ENCODE measurements at regions not wholly inside any gene's neighbourhood (a gene's known extent, or its start where the extent isn't known, plus 50 kb on each side); places are given as distances from the start of the nearest gene placed in this dataset.

GRCh38 chr6:150753371-150754064 is 112.0 kb upstream of the MTHFD1L start:
- TF ChIP-seq EZH2 (IDR thresholded peaks at IDR 0.05; ENCODE audit: borderline replicate concordance, control insufficient read depth, low read depth, low read length) (no peak), NR2F1 (conservative IDR thresholded peaks at IDR 0.05) (no peak), USF2 (IDR thresholded peaks at IDR 0.05; ENCODE audit: borderline replicate concordance, low read depth, low read length) (no peak), POLR2AphosphoS5 (IDR thresholded peaks at IDR 0.05; ENCODE audit: low read length) (no peak), POLR2A (IDR thresholded peaks at IDR 0.05; ENCODE audit: low read depth, low read length) (no peak), CTCF (IDR thresholded peaks at IDR 0.05 in 2 of 3, conservative IDR thresholded peaks at IDR 0.05 in 1 of 3; ENCODE audit: control insufficient read depth in 2 of 3, extremely low read depth in 1 of 3, insufficient read depth in 1 of 3, low read depth in 3 of 3, low read length in 3 of 3) (no peak), EP300 (IDR thresholded peaks at IDR 0.05; ENCODE audit: borderline replicate concordance in 1 of 2, control insufficient read depth in 1 of 2, low read depth in 2 of 2, low read length in 2 of 2) (no peak), MXI1 (IDR thresholded peaks at IDR 0.05; ENCODE audit: low read depth, low read length) (no peak), RAD21 (IDR thresholded peaks at IDR 0.05; ENCODE audit: insufficient read depth, low read depth, low read length) (no peak), ZNF274 (IDR thresholded peaks at IDR 0.05; ENCODE audit: insufficient read depth, insufficient read length) (no peak), RFX5 (IDR thresholded peaks at IDR 0.05; ENCODE audit: low read depth, low read length) (no peak), NFIC (IDR thresholded peaks at IDR 0.05; ENCODE audit: low read depth, low read length) (no peak), SIX5 (IDR thresholded peaks at IDR 0.05; ENCODE audit: low read depth, low read length, severe bottlenecking) (no peak)
- TF ChIP-seq, protein P1, sequence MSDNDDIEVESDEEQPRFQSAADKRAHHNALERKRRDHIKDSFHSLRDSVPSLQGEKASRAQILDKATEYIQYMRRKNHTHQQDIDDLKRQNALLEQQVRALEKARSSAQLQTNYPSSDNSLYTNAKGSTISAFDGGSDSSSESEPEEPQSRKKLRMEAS (IDR thresholded peaks at IDR 0.05; ENCODE audit: low read depth, low read length): no peak

Measured in GM12878 (cell line).